ENCODE measurements at regions not wholly inside any gene's neighbourhood (a gene's known extent, or its start where the extent isn't known, plus 50 kb on each side); places are given as distances from the start of the nearest gene placed in this dataset.
"Not testable (repeated sequence)": the region's sequence is repeated elsewhere in the genome, so short reads cannot be mapped to it uniquely, and the experiment has no call there.

GRCh38 chr7:69429911-69430383 lies 168.3 kb upstream of the AUTS2 start:
- peaks cover 3% of the 10 kb centered on the region for H3K36me3 Mint-ChIP-seq (ENCODE audit: low read depth)
- H3K4me1 Mint-ChIP-seq, result peaks cover 5% of the 10 kb centered on the region
- ATAC-seq (no peak), DNase-seq (no peak)
- no peak overlapping the region for H3K27ac Mint-ChIP-seq
- peaks cover 15% of the 10 kb centered on the region for H3K27me3 Mint-ChIP-seq
- no peak overlapping the region for H3K4me3 Mint-ChIP-seq
- peaks cover 7% of the 10 kb centered on the region for H3K9me3 Mint-ChIP-seq

GRCh38 chr7:69430384-69431021 lies 167.8 kb upstream of the AUTS2 start:
- H3K27me3 Mint-ChIP-seq, result peaks cover 15% of the 10 kb centered on the region
- no peak overlapping the region for H3K27ac Mint-ChIP-seq
- no peak overlapping the region for H3K4me3 Mint-ChIP-seq
- H3K9me3 Mint-ChIP-seq, result peaks cover 7% of the 10 kb centered on the region
- DNase-seq, result no peak
- no peak for ATAC-seq
- H3K36me3 Mint-ChIP-seq (ENCODE audit: low read depth), result peaks cover 3% of the 10 kb centered on the region
- peaks cover 5% of the 10 kb centered on the region for H3K4me1 Mint-ChIP-seq

GRCh38 chr7:69431626-69432025 lies 166.6 kb upstream of the AUTS2 start:
- Mint-ChIP-seq H3K27me3 (peaks cover 15% of the 10 kb centered on the region), H3K4me3 (no peak overlapping the region), H3K36me3 (ENCODE audit: low read depth) (peaks cover 3% of the 10 kb centered on the region), H3K9me3 (peaks cover 7% of the 10 kb centered on the region), H3K27ac (no peak overlapping the region), H3K4me1 (peaks cover 5% of the 10 kb centered on the region)
- no peak for DNase-seq
- no peak for ATAC-seq

- not testable (repeated sequence) for DNase-seq; H3K36me3 Mint-ChIP-seq (ENCODE audit: low read depth); H3K4me1 Mint-ChIP-seq; ATAC-seq; H3K4me3 Mint-ChIP-seq; H3K27ac Mint-ChIP-seq; H3K9me3 Mint-ChIP-seq
- peaks cover 15% of the 10 kb centered on the region for H3K27me3 Mint-ChIP-seq
These were observed 166.0 kb upstream of the AUTS2 start for GRCh38 chr7:69432276-69432675.

GRCh38 chr7:69433081-69433480 lies 165.2 kb upstream of the AUTS2 start:
- Mint-ChIP-seq H3K9me3 (peaks cover 4% of the 10 kb centered on the region), H3K27me3 (peaks cover 15% of the 10 kb centered on the region), H3K4me1 (peaks cover 5% of the 10 kb centered on the region), H3K4me3 (no peak overlapping the region), H3K36me3 (ENCODE audit: low read depth) (peaks cover 3% of the 10 kb centered on the region), H3K27ac (no peak overlapping the region)
- DNase-seq (no peak), ATAC-seq (no peak)

- no peak overlapping the region for H3K27ac Mint-ChIP-seq
- peaks cover 13% of the 10 kb centered on the region for H3K27me3 Mint-ChIP-seq
- no peak overlapping the region for H3K4me3 Mint-ChIP-seq
- peaks cover 11% of the 10 kb centered on the region for H3K9me3 Mint-ChIP-seq
- peaks cover 3% of the 10 kb centered on the region for H3K36me3 Mint-ChIP-seq (ENCODE audit: low read depth)
- peaks cover 5% of the 10 kb centered on the region for H3K4me1 Mint-ChIP-seq
- no peak for DNase-seq
- no peak for ATAC-seq
These were observed 163.9 kb upstream of the AUTS2 start for GRCh38 chr7:69434398-69434815.

GRCh38 chr7:69435711-69436110 lies 162.6 kb upstream of the AUTS2 start:
- DNase-seq (no peak), ATAC-seq (no peak)
- Mint-ChIP-seq H3K4me1 (peaks cover 7% of the 10 kb centered on the region), H3K36me3 (ENCODE audit: low read depth) (peaks cover 6% of the 10 kb centered on the region), H3K4me3 (no peak overlapping the region), H3K27me3 (peaks cover 8% of the 10 kb centered on the region), H3K27ac (no peak overlapping the region), H3K9me3 (peaks cover 20% of the 10 kb centered on the region)

GRCh38 chr7:69436946-69437345 lies 161.3 kb upstream of the AUTS2 start:
- DNase-seq (no peak), ATAC-seq (no peak)
- no peak overlapping the region for H3K27ac Mint-ChIP-seq
- H3K36me3 Mint-ChIP-seq (ENCODE audit: low read depth), result peaks cover 8% of the 10 kb centered on the region
- peaks cover 3% of the 10 kb centered on the region for H3K27me3 Mint-ChIP-seq
- peaks cover 6% of the 10 kb centered on the region for H3K4me1 Mint-ChIP-seq
- peaks cover 30% of the 10 kb centered on the region for H3K9me3 Mint-ChIP-seq
- H3K4me3 Mint-ChIP-seq, result no peak overlapping the region

- Mint-ChIP-seq H3K9me3 (peaks cover 30% of the 10 kb centered on the region), H3K27ac (no peak overlapping the region), H3K4me1 (peaks cover 6% of the 10 kb centered on the region), H3K27me3 (peaks cover 3% of the 10 kb centered on the region), H3K36me3 (ENCODE audit: low read depth) (peaks cover 8% of the 10 kb centered on the region), H3K4me3 (no peak overlapping the region)
- ATAC-seq (no peak), DNase-seq (no peak)
These were observed 159.5 kb upstream of the AUTS2 start for GRCh38 chr7:69438584-69439412.

- peaks cover 2% of the 10 kb centered on the region for H3K4me1 Mint-ChIP-seq
- peaks cover 6% of the 10 kb centered on the region for H3K36me3 Mint-ChIP-seq (ENCODE audit: low read depth)
- H3K27ac Mint-ChIP-seq, result no peak overlapping the region
- H3K27me3 Mint-ChIP-seq, result no peaks in the 10 kb centered on the region
- no peak overlapping the region for H3K4me3 Mint-ChIP-seq
- peaks cover 26% of the 10 kb centered on the region for H3K9me3 Mint-ChIP-seq
- ATAC-seq, result no peak
- DNase-seq, result no peak
These were observed 158.5 kb upstream of the AUTS2 start for GRCh38 chr7:69439636-69440325.

GRCh38 chr7:69440976-69441375 lies 157.3 kb upstream of the AUTS2 start:
- H3K27me3 Mint-ChIP-seq, result no peaks in the 10 kb centered on the region
- H3K9me3 Mint-ChIP-seq, result peaks cover 29% of the 10 kb centered on the region
- H3K27ac Mint-ChIP-seq, result no peak overlapping the region
- no peak for ATAC-seq
- H3K4me3 Mint-ChIP-seq, result no peak overlapping the region
- H3K36me3 Mint-ChIP-seq (ENCODE audit: low read depth), result peaks cover 6% of the 10 kb centered on the region
- H3K4me1 Mint-ChIP-seq, result peaks cover 2% of the 10 kb centered on the region
- DNase-seq, result no peak

- no peak overlapping the region for H3K27ac Mint-ChIP-seq
- no peak overlapping the region for H3K4me3 Mint-ChIP-seq
These were observed 155.1 kb upstream of the AUTS2 start for GRCh38 chr7:69443136-69443535.

GRCh38 chr7:69445541-69445940 lies 152.7 kb upstream of the AUTS2 start:
- Mint-ChIP-seq H3K4me3 (no peak overlapping the region), H3K9me3 (peaks cover 13% of the 10 kb centered on the region), H3K27me3 (no peaks in the 10 kb centered on the region), H3K36me3 (ENCODE audit: low read depth) (peaks cover 3% of the 10 kb centered on the region), H3K4me1 (no peaks in the 10 kb centered on the region), H3K27ac (no peak overlapping the region)
- no peak for DNase-seq
- ATAC-seq, result no peak

More at GRCh38 chr7:69443136-69443535, 155.1 kb upstream of the AUTS2 start:
- Mint-ChIP-seq H3K36me3 (ENCODE audit: low read depth) (peaks cover 6% of the 10 kb centered on the region), H3K9me3 (peaks cover 29% of the 10 kb centered on the region), H3K27me3 (no peaks in the 10 kb centered on the region), H3K4me1 (peaks cover 2% of the 10 kb centered on the region)
- ATAC-seq (no peak), DNase-seq (no peak)

- not testable (repeated sequence) for H3K9me3 Mint-ChIP-seq
These were observed 152.1 kb upstream of the AUTS2 start for GRCh38 chr7:69446213-69446612.

More at GRCh38 chr7:69446213-69446612, 152.1 kb upstream of the AUTS2 start:
- not testable (repeated sequence) for H3K27me3 Mint-ChIP-seq; H3K4me1 Mint-ChIP-seq; H3K36me3 Mint-ChIP-seq (ENCODE audit: low read depth); H3K4me3 Mint-ChIP-seq; DNase-seq; H3K27ac Mint-ChIP-seq; ATAC-seq
